Body of pancreas (tissue), 4 donors: ENCODE measurements at regions not wholly inside any gene's neighbourhood (a gene's known extent, or its start where the extent isn't known, plus 50 kb on each side); places are given as distances from the start of the nearest gene placed in this dataset.

ENCODE experiments used
- CTCF ChIP-seq, 7 experiments: fragments of 450-650 bp in 4 of 7; fragments of 200-600 bp in 3 of 7; sonication (generic) in 3 of 7; IDR thresholded peaks; one replicate each; pipeline ENCODE4 v1.5.1; 2016 to 2019; ENCODE audit warnings: antibody characterized with exemption in 7 of 7
- POLR2A ChIP-seq, 3 donors: fragments of 450-650 bp; IDR thresholded peaks; one replicate each; pipeline ENCODE4 v1.6.1; 2016; ENCODE audit warnings: antibody characterized with exemption in 3 of 3, mild to moderate bottlenecking in 2 of 3

- TF ChIP-seq CTCF (IDR thresholded peaks at IDR 0.05) (no peak), POLR2A (IDR thresholded peaks at IDR 0.05) (no peak)
These were observed 580.7 kb upstream of the ZNF337 start for GRCh38 chr20:26277339-26277738.
